OCI-M1 (cell line): ENCODE measurements at regions not wholly inside any gene's neighbourhood (a gene's known extent, or its start where the extent isn't known, plus 50 kb on each side); places are given as distances from the start of the nearest gene placed in this dataset.
A peak's percentile ranks its signal among the peaks of the same experiment; 100 is the strongest.

Source experiments
- DNase-seq: peaks from one replicate; lab custom pipeline; 2025; lab: John Stamatoyannopoulos, UW

- no peak for DNase-seq
Measured at GRCh38 chr14:34014936-34015335, 64.1 kb upstream of the EGLN3 start.

GRCh38 chr14:34013721-34014060 is 62.8 kb upstream of the EGLN3 start:
- DNase-seq = peak; percentile 70

GRCh38 chr14:34012978-34013720 is 62.3 kb upstream of the EGLN3 start:
- peak; percentile 70 for DNase-seq

- no peak for DNase-seq
Measured at GRCh38 chr14:34012369-34012768, 61.5 kb upstream of the EGLN3 start.

- DNase-seq = no peak
Measured at GRCh38 chr14:34009956-34010355, 59.1 kb upstream of the EGLN3 start.

- DNase-seq = no peak
Measured at GRCh38 chr14:34007902-34008301, 57.0 kb upstream of the EGLN3 start.

- no peak for DNase-seq
Measured at GRCh38 chr14:34005901-34006300, 55.0 kb upstream of the EGLN3 start.

- DNase-seq = no peak
Measured at GRCh38 chr14:34004881-34005280, 54.0 kb upstream of the EGLN3 start.

GRCh38 chr14:34003691-34004090 is 52.8 kb upstream of the EGLN3 start:
- DNase-seq = no peak

- no peak for DNase-seq
Measured at GRCh38 chr14:34003082-34003668, 52.3 kb upstream of the EGLN3 start.
